K562 (cell line): ENCODE measurements at regions not wholly inside any gene's neighbourhood (a gene's known extent, or its start where the extent isn't known, plus 50 kb on each side); places are given as distances from the start of the nearest gene placed in this dataset.

Source experiments
- ATAC-seq: fragments of 200-7000 bp; cut with Tn5 transposase; 3 replicates; pipeline ENCODE4 v1.9.1; 2020; ENCODE audit warnings: moderate library complexity
- BruUV-seq: library from RNA; stranded (reverse); fragments of 400-500 nt; replicated peaks from 2 replicates; lab custom pipeline; 2021; lab: Mats Ljungman, UMichigan
- CTCF ChIA-PET: fragments of 300-600 bp; formaldehyde crosslinking; extraction: SDS; loops from one replicate; lab custom pipeline; 2021; ENCODE audit warnings: low intra/inter-chr PET ratio; lab: Yijun Ruan, JAX
- POLR2A ChIA-PET: fragments of 300-600, 350-650 bp; sonication (Branson Sonifier 250); formaldehyde crosslinking; extraction: SDS; loops from one replicate; lab custom pipeline; 2021; ENCODE audit warnings: antibody characterized with exemption, inconsistent platforms; lab: Yijun Ruan, JAX
- DNase-seq, 4 experiments: peaks; one replicate each; pipeline versions ENCODE4 v3.0.0 to v3.0.0-alpha.2; 2011 to 2018; ENCODE audit warnings: low spot score in 3 of 4, mixed read lengths in 3 of 4; ENCODE audit errors: extremely low read depth in 1 of 4
- FAIRE-seq: peaks from 2 replicates; lab custom pipeline; 2011; peaks lifted over from hg19 to GRCh38; lab: Jason Lieb, UNC
- H2AFZ ChIP-seq: 2 replicates; pipeline ENCODE4 v1.6.0; 2011; ENCODE audit warnings: low read depth, low read length, control low read depth, inconsistent platforms
- H3K27ac ChIP-seq: fragments of 200-600 bp; 3 replicates; pipeline ENCODE4 v1.8.0; 2011; ENCODE audit warnings: low read depth, mild to moderate bottlenecking, control low read depth, inconsistent platforms, low read length, moderate library complexity, mixed read lengths; ENCODE audit errors: extremely low read depth
- H3K27me3 ChIP-seq, 2 experiments: fragments of 300-600 bp in 1 of 2; 2 replicates in 1 of 2; 3 replicates in 1 of 2; pipeline versions ENCODE4 v1.6.0 to v1.8.0; 2011; ENCODE audit warnings: inconsistent platforms in 2 of 2, low read length in 2 of 2, mild to moderate bottlenecking in 1 of 2, mixed read lengths in 1 of 2, moderate library complexity in 1 of 2; ENCODE audit not compliant: control insufficient read depth in 2 of 2, insufficient read depth in 2 of 2
- H3K36me3 ChIP-seq: fragments of 300-600 bp; 3 replicates; pipeline ENCODE4 v1.8.0; 2011; ENCODE audit warnings: mild to moderate bottlenecking, low read length, inconsistent platforms; ENCODE audit not compliant: control insufficient read depth, insufficient read depth
- H3K4me1 ChIP-seq, 2 experiments: fragments of 200-600 bp in 1 of 2; replicated peaks in 1 of 2; 2 replicates in 1 of 2; 3 replicates in 1 of 2; pipeline versions ENCODE4 v1.5.1 to v1.8.0; 2011; ENCODE audit warnings: inconsistent platforms in 2 of 2, low read length in 2 of 2, mild to moderate bottlenecking in 1 of 2, mixed read lengths in 1 of 2, moderate library complexity in 1 of 2; ENCODE audit not compliant: control insufficient read depth in 2 of 2, insufficient read depth in 2 of 2
- H3K4me2 ChIP-seq: 2 replicates; pipeline ENCODE4 v1.6.1; 2011; ENCODE audit warnings: low read length, control low read depth, inconsistent platforms, mixed read lengths; ENCODE audit not compliant: insufficient read depth
- H3K4me3 ChIP-seq: fragments of 200-600 bp; sonication (generic), shearing (Covaris generic); 2 replicates; pipeline ENCODE4 v1.5.1; 2016; ENCODE audit warnings: control low read depth, inconsistent platforms
- H3K79me2 ChIP-seq: fragments of 200-600 bp; 3 replicates; pipeline ENCODE4 v1.8.0; 2011; ENCODE audit warnings: low read length, inconsistent platforms; ENCODE audit not compliant: control insufficient read depth, insufficient read depth
- H3K9ac ChIP-seq, 2 experiments: 2 replicates each; pipeline versions ENCODE4 v1.6.0 to v1.6.1; 2011; ENCODE audit warnings: low read depth in 2 of 2, low read length in 2 of 2, control low read depth in 1 of 2, inconsistent platforms in 1 of 2, mild to moderate bottlenecking in 1 of 2, mixed read lengths in 1 of 2; ENCODE audit not compliant: insufficient read depth in 1 of 2
- H3K9me1 ChIP-seq: one replicate; pipeline ENCODE4 v1.6.0; 2011; ENCODE audit warnings: inconsistent platforms, mild to moderate bottlenecking, low read length, moderate library complexity; ENCODE audit not compliant: control insufficient read depth, insufficient read depth
- H3K9me3 ChIP-seq: replicated peaks from 2 replicates; pipeline ENCODE4 v1.5.1; 2011; ENCODE audit warnings: low read depth, low read length, inconsistent platforms; ENCODE audit not compliant: control insufficient read depth, insufficient read depth
- H4K20me1 ChIP-seq: replicated peaks from 2 replicates; pipeline ENCODE4 v1.6.1; 2011; ENCODE audit warnings: low read length, inconsistent platforms, mixed read lengths; ENCODE audit not compliant: control insufficient read depth, insufficient read depth
- KDM5B ChIP-seq: fragments of 200-600 bp; sonication (generic); IDR thresholded peaks from 2 replicates; pipeline ENCODE4 v1.6.1; 2012; ENCODE audit warnings: low read depth, mild to moderate bottlenecking, moderate library complexity, low read length, control low read depth, inconsistent platforms; ENCODE audit not compliant: insufficient replicate concordance
- MTF1 ChIP-seq: fragments of 250-450 bp; sonication (Bioruptor Pico); IDR thresholded peaks from 2 replicates; pipeline ENCODE4 v1.9.0; 2021; ENCODE audit warnings: moderate library complexity, mild to moderate bottlenecking, inconsistent platforms, borderline replicate concordance
- POLR2AphosphoS5 ChIP-seq: IDR thresholded peaks from 2 replicates; pipeline ENCODE4 v1.6.1; 2011; ENCODE audit warnings: mild to moderate bottlenecking, low read depth, low read length, moderate library complexity; ENCODE audit not compliant: control insufficient read depth, insufficient read depth
- WGBS: fragments of 100-300 bp; shearing (Covaris generic); methylation state at CpG from one replicate; pipeline ENCODE4 v1.1.6; 2016; ENCODE audit warnings: low coverage, mixed read lengths; ENCODE audit not compliant: insufficient coverage; ENCODE audit errors: missing lambda C conversion rate; 5-methylcytosine and 5-hydroxymethylcytosine counted together
- in situ Hi-C: fragments of 300-500 bp; cut with MboI; formaldehyde crosslinking; loops from 4 replicates; pipeline ENCODE4 v1.15.0; 2018; ENCODE audit warnings: inconsistent platforms, mixed read lengths
- intact Hi-C: fragments of 100-400 bp; cut with micrococcal nuclease; formaldehyde crosslinking; loops from 2 replicates; pipeline ENCODE4 v1.14.2; 2022
- TF ChIP-seq, protein P1 (sequence below): sonication (generic); formaldehyde crosslinking; IDR thresholded peaks from 2 replicates; pipeline ENCODE4 v1.8.0; 2022; ENCODE audit warnings: mild to moderate bottlenecking, missing genetic modification reagents

DNA sequence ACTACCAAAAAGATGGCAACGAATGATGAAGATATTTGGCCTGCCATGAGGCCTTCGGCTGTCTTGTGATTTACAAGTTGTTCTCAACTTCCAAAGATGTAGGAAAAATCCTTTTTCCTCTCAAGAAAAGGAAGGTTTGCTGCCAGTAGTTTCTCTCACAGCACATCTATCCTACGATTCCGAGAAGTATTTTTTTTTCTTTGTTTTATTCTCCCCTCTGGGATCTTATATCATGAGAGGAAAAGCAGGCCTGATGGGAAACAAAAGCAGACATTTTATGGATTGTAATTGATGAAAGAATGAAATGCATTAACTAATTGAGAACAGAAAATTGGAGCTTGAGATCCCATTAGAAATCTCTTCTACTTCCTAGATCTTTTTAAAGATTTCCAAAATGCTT lies 1197.9 kb upstream of the SEL1L start:
- POLR2A ChIA-PET: no interaction called here
- TF ChIP-seq, protein P1, sequence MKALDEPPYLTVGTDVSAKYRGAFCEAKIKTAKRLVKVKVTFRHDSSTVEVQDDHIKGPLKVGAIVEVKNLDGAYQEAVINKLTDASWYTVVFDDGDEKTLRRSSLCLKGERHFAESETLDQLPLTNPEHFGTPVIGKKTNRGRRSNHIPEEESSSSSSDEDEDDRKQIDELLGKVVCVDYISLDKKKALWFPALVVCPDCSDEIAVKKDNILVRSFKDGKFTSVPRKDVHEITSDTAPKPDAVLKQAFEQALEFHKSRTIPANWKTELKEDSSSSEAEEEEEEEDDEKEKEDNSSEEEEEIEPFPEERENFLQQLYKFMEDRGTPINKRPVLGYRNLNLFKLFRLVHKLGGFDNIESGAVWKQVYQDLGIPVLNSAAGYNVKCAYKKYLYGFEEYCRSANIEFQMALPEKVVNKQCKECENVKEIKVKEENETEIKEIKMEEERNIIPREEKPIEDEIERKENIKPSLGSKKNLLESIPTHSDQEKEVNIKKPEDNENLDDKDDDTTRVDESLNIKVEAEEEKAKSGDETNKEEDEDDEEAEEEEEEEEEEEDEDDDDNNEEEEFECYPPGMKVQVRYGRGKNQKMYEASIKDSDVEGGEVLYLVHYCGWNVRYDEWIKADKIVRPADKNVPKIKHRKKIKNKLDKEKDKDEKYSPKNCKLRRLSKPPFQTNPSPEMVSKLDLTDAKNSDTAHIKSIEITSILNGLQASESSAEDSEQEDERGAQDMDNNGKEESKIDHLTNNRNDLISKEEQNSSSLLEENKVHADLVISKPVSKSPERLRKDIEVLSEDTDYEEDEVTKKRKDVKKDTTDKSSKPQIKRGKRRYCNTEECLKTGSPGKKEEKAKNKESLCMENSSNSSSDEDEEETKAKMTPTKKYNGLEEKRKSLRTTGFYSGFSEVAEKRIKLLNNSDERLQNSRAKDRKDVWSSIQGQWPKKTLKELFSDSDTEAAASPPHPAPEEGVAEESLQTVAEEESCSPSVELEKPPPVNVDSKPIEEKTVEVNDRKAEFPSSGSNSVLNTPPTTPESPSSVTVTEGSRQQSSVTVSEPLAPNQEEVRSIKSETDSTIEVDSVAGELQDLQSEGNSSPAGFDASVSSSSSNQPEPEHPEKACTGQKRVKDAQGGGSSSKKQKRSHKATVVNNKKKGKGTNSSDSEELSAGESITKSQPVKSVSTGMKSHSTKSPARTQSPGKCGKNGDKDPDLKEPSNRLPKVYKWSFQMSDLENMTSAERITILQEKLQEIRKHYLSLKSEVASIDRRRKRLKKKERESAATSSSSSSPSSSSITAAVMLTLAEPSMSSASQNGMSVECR (CRISPR knock-in tag): no peak
- TF ChIP-seq KDM5B (no peak), POLR2AphosphoS5 (no peak), MTF1 (no peak)

More for the DNA sequence above, 1197.9 kb upstream of the SEL1L start:
- H3K4me1 ChIP-seq: no peaks in the 10 kb centered on the region
- H3K27ac ChIP-seq: no peak overlapping the region
- H3K9me1 ChIP-seq: no peaks in the 10 kb centered on the region
- no peak overlapping the region for H2AFZ ChIP-seq
- CTCF ChIA-PET: no interaction called here
- no peaks in the 10 kb centered on the region for H3K36me3 ChIP-seq
- H3K9me3 ChIP-seq: no peaks in the 10 kb centered on the region
- BruUV-seq: no TSS peak
- in situ Hi-C loops: no loop called here
- H3K9ac ChIP-seq: no peak overlapping the region
- ATAC-seq (no peak), DNase-seq (no peak), FAIRE-seq (no peak)
- no peaks in the 10 kb centered on the region for H3K27me3 ChIP-seq
- no peaks in the 10 kb centered on the region for H4K20me1 ChIP-seq
- WGBS: 0% methylated on average over 4 of the region's 4 CpGs
- no peaks in the 10 kb centered on the region for H3K79me2 ChIP-seq
- intact Hi-C loops: no loop called here
- no peak overlapping the region for H3K4me3 ChIP-seq
- no peak overlapping the region for H3K4me2 ChIP-seq
